ENCODE measurements at regions not wholly inside any gene's neighbourhood (a gene's known extent, or its start where the extent isn't known, plus 50 kb on each side); places are given as distances from the start of the nearest gene placed in this dataset.

DNA sequence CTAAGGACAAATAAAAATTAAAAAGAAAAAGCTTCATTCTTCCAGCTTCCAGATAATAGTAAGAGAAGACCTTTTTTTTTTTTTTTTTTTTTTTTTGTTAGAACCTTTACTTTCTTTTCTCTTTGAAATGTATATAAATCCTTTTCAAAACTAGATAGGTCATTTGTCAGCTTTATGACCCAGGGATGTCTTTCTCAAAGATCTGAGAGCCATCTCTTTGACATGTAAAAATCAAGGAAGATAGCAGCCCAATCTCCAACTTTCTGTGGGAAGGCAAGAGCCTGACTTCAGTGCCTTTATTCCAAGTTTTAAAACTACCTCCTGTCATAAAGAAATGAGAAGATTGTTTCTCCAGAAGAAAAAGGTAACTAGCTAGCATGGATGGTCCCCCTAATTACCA is 203.3 kb upstream of the LRFN5 start:
- no peak for DNase-seq

DNA sequence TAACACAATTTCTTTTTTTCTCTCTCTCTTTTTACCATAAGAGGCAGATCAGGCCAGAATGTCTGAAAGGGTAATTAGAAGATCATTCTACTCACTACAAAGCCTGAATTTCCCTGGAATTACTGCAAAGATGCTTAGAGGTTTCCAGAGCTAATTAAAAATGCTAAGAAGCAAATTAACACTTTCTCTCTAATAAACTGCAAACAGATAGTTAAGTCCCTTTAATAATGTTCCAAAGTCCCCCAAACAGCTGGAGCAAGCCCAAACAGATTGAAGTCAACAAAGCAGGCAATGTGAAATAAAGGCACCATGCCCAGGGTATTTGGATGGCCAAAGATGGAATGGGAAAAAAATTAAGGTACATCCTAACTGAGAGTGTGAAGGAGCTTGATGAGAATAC is 208.8 kb upstream of the LRFN5 start:
- DNase-seq: no peak

GRCh38 chr14:41393512-41393911 is 213.2 kb upstream of the LRFN5 start:
- DNase-seq: no peak

DNA sequence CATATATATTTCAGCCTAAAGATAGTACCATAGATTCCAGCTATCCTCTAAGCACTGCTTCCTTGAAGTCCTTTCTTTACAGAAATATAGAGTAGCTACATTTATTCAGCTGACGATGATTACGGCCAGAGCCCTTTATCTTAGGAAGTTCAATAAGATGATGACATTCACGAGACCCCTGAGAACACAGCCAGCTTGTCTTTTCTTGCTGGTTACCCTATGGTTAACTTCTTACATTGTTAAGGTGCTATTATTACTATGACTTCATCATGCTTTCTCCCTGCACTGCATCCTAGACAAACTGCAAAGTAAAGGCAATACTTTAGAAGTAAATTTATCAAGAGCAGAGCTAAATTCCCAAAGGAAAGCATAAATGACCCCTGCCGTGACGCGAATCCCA is 214.4 kb upstream of the LRFN5 start:
- no peak for DNase-seq

DNA sequence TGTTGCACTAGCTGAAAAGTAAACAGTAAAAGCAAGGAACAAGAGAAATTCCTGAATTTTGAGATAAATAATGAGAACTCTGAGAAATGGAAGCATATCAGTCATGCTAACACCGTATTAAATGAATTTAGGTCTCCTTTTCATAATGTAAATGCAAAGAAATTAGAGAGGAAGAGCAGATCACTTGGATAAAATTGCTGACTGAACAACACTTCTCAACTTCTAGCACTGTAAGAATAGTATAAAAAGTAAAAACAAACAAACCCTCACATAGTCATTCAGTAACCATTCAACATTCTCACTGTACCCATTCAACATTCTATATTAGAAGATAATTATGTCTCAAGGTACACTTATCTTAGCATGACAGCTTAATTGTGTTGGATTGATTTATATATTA is 217.3 kb upstream of the LRFN5 start:
- DNase-seq: no peak

- no peak for DNase-seq
Observed at GRCh38 chr14:41385797-41386196, 220.9 kb upstream of the LRFN5 start.

DNA sequence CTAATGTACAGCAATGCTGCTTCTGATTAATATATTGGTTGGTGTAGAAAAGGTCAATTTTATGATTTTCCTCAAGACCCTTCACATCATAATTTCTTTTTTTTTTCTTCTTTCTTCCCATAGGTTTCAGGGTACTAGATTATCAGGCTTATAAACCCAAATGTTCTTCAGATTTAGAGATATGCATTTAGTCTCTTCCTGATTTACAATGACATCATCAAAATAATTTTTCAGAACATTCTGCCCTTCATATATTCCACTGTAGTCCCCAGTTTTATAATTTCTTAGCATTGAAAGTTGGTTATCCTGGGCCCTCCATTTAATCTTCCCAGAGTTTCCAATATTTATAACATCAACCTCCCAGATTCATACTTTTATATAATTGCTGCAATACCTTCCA is 226.7 kb upstream of the LRFN5 start:
- DNase-seq: no peak

- DNase-seq: no peak
Observed at GRCh38 chr14:41378526-41378925, 228.2 kb upstream of the LRFN5 start.

DNA sequence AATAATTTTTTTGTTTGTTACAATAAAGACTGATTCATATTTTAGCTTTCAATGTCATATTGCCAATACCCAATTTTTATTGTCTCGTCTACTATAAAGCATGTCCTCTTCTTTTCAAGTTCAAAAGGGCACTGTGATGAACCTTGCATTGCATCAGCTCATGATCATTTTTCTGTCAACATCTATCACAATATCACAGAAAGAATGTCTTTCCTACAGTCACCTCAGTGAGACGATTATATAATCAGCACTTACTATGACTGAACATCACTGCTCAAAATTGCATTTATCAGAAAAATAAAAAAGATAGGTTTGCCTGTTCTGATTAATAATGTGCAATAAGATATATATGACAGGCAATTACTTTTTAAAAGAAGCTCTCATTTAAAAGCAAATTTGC is 228.7 kb upstream of the LRFN5 start:
- DNase-seq: no peak

GRCh38 chr14:41374092-41374491 is 232.6 kb upstream of the LRFN5 start:
- no peak for DNase-seq

- DNase-seq: no peak
Observed at GRCh38 chr14:41362139-41362538, 244.5 kb upstream of the LRFN5 start.

GRCh38 chr14:41360126-41360525 is 246.6 kb upstream of the LRFN5 start:
- DNase-seq: no peak

- DNase-seq: no peak
Observed at GRCh38 chr14:41355866-41356265, 250.8 kb upstream of the LRFN5 start.

GRCh38 chr14:41350476-41350875 is 256.2 kb upstream of the LRFN5 start:
- DNase-seq: no peak

DNA sequence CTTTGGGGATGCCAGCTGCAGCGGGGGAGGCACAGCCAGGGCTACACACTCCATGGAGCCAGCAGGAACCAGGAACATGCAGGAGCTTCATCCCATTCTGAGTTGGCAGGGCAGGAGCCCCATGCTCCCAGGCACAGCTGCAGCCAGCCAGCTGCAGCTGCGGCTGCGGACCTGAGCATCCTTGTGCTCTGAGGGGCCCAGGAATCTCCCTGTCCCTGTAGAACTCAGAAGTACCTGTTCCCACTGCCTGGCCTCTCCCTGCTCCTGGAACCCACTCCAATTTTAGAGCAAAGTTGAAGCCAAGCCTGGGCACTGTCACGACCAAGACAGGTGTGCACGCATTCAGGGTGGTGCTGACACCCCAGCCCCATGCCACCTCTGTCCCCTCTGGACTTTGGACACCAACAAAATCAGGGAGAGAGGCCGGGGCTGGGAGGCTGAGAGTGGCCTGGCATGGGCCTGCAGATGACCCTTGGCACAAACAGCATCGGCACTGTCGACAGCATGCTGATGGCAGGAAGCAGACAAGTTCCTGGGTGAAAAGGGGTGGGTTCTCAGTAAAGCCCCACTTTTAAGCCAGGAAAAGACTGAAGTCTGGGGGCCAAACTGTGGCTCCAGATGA is 257.3 kb upstream of the LRFN5 start:
- no peak for DNase-seq

- no peak for DNase-seq
Observed at GRCh38 chr14:41343857-41344256, 262.8 kb upstream of the LRFN5 start.

- DNase-seq: no peak
Observed at GRCh38 chr14:41313196-41313595, 293.5 kb upstream of the LRFN5 start.

- DNase-seq: no peak
Observed at GRCh38 chr14:41303506-41303905, 303.2 kb upstream of the LRFN5 start.

DNA sequence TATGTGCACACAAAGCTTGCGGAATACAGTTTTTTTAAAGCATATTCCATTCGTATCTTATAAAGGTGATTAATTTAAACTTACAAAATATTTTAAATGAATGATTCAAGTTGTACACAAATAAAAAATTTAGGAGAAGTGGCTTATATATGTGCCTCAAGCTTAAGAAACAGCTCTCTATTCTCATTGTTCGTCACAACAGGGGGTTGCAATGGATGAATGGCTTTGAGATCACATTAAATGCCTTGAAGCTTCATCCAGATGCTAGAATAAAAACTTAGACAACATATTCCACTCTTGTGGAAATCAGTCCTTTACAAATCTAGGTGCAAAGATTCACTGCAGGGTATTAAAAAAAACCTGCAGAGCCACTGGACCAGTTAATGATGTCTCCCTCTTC is 303.9 kb upstream of the LRFN5 start:
- no peak for DNase-seq

DNA sequence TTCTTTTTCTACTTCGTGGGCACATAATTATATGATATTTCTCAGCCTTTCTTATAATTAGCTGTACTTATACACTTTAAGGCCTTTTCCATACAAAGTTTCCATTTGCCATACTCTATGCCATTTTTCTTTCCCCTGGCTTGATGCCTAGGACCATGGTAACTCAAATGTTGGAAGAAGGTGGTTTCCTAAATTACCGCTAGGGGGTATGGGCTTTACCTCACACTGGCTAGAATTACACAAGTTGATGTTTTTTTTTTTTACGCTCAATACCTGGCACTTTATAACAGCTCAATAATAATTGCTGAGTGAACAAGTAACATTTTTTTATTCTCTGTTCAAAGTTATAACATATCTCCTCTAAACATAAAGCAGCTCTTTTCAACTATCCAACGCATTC is 306.8 kb upstream of the LRFN5 start:
- no peak for DNase-seq

DNA sequence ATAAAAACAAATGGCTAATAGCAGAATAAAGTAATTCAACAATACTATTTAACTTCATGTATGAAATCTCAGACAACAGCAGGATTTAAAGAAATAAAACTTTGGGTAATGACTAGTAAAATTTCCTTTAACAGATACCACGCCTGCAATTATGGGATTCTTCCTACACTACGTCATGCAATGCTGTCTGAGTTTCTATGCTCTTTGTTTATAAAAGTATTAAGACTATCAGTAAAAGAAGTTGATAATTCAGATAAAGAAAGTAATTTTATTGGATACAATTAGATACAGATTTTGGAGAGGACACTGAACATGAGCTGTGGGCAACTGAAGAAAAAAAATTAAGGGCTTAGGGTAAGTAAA is 308.4 kb upstream of the LRFN5 start:
- no peak for DNase-seq

- no peak for DNase-seq
Observed at GRCh38 chr14:41297576-41298327, 308.9 kb upstream of the LRFN5 start.

- DNase-seq: no peak
Observed at GRCh38 chr14:41295734-41296133, 310.9 kb upstream of the LRFN5 start.

GRCh38 chr14:41289025-41289424 is 317.7 kb upstream of the LRFN5 start:
- no peak for DNase-seq

GRCh38 chr14:41285186-41285748 is 321.4 kb upstream of the LRFN5 start:
- DNase-seq: no peak
